ENCODE measurements at regions not wholly inside any gene's neighbourhood (a gene's known extent, or its start where the extent isn't known, plus 50 kb on each side); places are given as distances from the start of the nearest gene placed in this dataset.

DNA sequence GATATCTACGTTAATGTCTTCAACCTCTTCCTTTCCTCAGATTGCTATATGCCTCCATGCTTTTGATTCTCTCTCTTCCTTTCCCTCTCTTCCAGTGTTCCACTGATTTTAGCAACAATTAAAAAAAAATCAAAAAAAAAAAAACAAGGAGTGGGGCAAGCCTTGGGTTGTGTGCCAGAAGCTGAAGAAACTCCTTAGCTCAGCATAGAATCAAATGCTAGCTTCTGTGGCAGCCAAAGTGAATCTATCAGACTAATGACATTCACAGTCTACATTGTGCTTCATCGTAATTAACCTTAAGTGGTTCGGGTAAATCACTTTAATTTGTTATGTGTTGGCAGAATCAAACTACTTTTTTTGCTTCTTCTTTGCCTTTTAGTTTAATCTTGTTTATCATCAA lies 237.3 kb downstream of the TMEM167A start:
- DNase-seq, result no peak

DNA sequence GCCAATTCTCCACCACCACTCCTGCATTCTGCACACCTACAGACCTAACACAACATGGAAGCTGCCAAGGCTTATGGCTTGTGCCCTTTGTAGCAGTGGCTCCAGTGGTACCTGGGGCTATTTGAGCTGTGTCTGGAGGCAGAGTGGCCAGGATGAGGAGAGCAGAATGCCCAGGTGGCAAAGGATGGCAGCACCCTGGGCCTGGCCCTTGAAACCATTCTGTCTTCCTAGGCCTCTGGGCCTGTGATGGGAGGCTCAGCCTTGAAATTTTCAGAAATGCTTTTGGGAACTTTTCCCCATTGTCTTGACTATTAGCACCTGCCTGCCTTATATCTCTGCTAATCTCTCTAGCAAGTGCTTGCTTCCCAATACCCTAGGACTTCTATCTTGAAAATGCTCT lies 241.7 kb downstream of the TMEM167A start:
- DNase-seq, result no peak

DNA sequence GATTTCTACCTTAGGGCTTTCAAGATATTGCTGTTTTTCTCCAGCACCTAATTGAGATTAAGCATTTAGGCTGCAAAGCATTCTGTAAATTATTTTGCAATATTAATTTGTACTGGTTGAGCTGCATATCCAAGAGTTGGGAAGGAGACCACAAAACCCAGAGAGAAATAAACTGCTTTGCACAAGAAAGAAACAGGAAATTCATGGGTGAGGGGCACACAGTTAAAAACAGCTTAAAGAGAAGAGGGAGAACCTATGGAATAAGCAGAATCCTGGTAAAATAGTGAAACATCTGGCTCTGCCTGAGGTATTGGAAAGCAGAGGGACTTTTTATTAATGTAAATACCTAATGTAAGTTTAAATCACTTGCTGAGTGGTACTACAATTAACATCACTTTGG lies 243.0 kb downstream of the TMEM167A start:
- no peak for DNase-seq

DNA sequence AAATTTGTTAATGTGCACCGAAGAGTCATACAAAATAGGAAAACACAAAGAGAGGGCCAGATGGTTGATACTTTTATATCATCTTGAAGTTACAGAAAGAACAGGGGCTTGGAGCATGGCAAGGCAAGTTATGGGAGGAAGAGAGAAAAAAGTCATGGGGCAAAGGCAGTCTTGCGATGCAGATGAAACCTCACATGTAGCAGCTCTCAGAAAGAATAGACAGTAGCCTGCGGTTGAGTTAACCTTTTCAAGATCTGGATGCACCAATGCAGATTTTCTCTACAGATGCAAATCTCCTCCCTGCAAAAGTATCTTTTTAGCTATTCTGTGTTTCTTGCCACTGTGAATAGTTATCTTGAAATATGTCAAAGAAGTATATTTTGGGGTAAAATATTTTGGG lies 243.9 kb downstream of the TMEM167A start:
- no peak for DNase-seq

DNA sequence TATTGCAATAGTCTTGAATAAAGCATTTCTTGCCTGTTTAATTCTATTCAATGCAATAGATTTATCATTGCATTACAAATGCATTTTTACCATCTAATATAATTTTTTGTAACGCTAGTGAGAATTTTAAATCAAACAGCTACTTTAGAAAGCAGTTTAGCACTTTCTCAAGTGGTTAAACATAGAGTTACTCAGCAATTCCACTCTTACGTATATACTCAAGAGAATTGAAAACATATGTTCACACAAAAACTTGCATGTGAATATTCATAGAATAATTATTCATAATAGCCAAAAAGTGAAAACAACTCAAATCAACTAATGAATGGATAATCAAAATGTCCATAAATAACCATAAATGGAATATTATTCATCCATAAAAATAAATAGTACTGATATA lies 244.7 kb downstream of the TMEM167A start:
- no peak for DNase-seq

DNA sequence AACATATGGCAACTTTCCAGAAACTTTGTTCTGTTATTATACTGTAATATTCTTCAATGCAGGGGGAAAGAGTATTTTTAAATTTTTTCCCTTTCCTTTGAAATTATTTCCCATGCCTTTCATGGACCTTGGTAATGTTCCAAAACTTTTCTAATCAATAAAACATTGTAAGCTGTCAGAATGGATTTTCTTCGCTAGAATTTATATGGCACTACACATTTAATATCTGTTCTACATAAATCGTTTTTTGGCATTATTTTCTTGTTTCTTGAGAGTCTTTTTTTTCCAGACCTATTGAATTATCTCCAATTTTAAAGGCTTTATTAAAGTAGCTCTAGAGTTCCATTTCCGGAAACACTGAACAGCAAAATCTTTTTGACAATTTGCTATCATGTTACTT lies 249.0 kb downstream of the TMEM167A start:
- no peak for DNase-seq

DNA sequence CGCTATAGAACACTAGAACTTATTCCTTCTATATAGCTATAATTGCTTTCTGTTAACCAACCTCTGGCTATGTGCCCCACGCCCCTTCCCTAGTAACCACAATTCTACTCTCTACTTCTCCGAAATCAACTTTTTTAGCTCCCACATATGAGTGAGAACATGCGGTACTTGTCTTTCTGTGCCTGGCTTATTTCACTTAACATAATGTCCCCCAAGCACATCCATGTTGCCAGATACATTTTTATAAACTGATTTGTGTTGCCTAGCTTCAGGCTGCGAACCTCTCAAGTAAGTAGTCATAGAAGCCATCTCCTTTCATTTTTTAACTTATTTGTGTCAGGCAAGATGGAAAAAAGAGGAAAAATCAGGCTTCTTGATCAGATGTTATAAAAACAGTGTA lies 249.5 kb downstream of the TMEM167A start:
- no peak for DNase-seq

DNA sequence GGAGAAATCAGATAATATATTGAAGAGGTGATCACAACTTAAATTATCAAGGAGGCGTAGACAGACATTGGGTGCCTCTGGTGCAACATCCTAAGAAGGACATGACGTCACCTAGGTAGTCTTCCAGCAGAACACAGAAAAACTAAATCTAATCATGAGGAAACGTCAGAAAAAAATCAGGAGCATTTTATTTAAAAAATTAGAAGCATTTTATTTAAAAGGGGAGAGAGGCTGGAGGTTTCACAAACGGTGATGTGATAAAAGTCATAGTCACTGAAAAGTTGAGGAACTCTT lies 254.6 kb downstream of the TMEM167A start:
- no peak for DNase-seq

DNA sequence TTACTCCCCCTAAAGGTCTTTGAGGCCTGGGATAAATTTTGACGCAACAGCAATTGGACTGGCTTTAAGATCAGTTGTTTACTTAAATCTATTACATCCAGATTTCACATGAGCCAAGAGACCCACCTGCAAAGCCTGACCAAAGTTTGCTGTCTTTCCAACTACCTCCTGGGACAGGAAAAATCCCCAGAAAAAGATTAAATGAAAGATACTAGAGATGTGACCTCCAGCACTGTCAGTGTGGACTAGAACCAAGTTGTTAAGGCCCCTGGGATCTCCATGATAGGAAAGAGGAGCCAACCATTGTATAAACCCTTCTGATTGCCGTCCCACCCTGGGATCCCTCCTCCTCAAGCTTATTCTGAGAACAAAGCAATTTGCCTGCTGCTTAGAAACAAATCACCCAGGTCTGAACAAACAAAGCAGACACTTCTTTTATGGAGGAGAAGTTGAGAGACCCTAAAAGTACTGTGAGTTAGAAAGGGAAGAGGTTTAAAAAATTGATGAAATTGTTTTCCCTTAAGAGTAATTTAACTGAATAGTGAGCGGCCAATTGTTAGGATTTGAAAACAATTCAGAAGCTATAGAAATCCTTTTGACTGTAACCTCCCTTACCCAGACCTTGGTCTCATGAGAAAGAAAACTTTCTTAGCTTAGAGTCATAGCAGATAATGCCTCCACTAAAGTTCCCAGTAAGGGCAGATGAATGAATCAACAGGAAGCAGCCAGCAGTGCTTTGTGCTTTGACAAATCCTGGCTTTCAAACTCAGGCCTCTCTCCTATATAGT lies 255.2 kb downstream of the TMEM167A start:
- DNase-seq, result no peak

DNA sequence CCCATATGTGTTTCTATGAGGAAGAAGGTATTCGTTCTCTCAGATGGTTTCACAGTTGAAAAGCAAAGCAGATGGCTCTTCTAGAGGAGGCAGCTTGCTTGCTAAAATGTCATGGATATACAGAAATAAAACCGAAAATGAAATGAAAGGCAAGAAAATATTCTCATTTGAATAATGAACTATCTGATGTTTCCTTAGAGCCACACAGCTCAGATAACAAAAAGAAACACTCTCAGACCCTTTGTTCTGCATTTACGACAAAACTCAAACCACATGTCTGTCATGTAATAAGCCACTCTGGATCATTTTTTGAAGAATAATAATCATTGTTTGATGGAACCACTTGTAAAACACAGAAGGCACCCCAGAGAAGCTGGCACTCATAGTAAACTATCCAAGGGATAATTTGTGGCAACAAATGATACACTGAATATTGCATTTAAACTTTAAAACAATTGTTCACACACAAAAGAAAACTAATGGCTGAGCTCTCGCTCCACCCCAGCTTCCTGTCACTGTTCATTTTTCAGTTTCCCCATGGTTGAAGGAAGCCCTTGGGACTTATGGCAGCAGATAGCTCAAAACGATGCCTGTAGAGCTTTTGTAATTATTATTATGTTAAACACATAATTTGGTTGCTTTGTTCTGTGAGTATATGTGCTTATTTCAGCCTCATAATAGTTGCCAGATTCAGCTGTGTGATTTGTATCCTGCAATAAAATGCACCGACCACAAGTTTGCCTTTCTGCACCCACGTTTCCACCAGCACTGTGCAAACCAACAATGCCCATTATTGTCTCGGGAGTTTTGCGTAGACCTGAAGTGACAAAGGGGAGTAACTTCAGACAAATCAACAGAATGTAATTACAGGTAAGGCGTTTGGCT lies 256.0 kb downstream of the TMEM167A start:
- no peak for DNase-seq

DNA sequence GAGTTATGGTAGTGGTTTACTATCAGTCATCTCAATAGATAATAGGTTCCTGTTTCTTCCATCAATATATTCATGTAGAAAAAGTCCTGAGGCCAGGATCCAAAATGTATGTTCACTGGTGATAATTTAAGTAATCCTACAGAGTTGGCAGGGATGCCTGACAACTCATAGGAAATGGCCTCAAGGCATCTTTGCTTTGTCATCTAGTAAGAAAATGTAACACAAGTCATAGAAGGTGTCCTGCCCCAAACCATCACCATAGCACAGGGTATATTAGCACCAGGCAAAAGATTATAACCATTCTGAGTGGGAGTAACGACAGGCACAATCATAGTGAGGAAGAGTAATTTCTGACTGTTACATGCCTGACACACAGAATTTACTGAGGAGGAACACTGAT lies 257.0 kb downstream of the TMEM167A start:
- no peak for DNase-seq

DNA sequence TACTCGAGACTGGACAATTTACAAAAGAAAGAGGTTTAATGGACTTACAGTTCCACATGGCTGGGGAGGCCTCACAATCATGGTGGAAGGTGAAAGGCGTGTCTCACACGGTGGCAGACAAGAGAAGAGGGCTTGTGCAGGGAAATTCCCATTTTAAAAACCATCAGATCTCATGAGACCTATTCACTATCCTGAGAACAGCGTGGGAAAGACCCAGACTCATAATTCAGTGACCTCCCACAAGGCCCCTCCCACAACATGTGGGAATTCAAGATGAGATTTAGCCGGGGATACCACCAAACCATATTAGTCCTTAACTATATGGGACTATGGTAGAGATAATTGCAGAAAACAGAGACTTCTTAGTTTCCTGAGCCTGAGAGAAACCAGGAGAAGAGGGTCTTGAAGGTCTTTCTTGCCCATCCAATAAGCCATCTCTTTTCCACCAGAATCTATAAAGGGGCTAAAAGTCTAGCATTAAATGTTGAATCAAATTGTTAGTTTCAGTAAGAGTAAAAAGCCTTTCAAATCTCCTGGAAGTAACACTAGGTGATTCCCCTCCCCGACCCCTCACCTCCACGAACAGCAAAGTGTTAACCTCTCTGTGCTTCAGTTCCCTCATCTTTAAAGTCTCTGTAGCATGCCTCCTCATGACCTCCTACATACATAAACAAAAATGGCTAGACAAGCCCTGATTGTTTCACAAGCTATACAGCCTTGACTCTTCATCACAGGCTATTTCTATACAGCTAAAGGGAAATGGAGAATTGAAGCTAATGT lies 259.1 kb downstream of the TMEM167A start:
- no peak for DNase-seq

DNA sequence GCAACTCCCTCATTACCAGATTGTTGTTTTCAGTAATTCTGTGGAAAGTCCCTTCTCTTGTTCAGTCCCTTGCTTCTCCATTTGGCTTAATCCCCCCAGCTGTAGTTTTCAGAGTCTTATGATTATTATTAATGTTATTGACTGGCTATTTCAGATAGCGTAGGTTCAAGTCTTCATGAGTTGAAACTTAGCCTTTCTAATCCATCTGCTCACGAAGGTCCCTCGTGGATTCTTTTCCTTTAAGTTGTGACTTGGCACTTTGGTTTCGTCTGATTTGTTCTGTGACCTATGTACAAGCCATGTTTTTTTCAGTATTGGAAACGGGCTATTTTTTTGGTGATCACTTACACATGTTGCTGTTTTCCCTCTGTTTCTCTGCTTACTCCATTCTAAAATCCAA lies 260.3 kb downstream of the TMEM167A start:
- DNase-seq, result no peak

DNA sequence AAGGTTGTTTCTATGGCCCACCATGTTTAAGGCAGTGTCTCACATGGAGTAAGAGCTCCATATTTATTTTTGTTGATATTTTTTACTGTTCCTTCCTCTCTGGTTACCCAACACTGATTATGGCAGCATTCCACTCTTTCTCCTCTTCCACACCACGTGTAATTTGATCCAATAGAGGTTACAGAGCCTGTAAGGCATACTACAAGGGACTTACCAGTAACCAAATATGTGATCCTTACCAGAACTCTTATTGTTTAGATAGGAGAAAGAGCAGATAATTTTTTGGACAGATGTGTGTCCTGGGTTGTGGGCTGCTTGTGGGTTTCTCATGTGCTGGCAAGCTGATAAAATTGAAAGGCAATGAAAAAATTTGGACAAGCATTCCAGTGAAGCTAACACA lies 261.3 kb downstream of the TMEM167A start:
- DNase-seq, result no peak

DNA sequence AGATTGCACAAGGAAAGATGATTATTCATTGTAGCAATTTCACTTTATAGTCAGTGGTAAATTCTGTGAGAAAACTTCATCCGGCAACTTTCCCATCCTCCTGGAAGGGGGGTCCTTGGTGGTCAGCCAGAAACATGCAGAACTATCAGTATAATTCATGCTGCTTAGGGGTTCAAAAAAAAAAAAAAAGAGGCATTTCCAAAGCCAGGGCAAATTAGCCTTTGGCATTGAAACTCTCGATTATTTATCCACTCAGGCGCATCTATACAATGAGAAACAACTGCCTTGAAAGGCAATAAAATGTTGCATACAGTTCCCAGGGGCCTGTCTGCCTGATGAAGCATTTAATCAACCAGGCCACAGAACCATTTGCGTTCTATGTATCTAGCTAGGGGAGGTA lies 263.3 kb downstream of the TMEM167A start:
- no peak for DNase-seq

DNA sequence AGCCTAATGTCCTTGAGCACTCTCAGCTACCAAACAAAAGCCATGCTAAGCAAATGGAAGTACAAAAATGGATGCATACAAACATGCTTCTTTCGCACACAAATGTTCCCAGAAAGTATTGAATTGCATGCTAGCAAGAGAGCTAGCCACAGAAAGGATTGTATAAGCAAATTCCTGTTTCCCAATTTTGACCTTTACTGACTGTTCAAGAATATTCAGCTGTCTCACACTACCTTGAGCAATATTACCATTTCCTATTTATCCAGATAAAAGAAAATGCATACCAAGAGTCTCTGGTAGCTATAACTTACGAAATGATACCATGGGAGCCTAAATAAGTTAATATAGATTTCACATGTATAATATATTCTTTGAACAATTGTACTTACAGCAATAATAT lies 264.6 kb downstream of the TMEM167A start:
- no peak for DNase-seq

DNA sequence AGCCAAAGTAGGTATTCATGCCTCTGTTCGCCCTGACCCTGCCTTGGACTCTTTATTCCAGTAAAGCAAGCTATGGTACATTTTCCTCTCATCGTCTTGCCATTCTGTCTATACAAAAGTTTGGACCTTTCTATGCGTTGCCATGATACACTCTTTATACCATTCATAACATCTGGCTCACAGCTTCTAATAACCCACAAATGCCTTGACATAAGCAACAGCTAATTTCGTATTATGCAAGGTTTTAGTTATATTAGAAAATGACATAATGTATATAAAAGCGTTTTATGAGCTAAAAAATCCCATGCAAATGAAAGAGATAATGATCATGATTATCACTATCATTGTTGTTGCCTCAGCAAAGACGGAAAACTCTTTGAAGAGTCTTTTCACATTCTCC lies 265.7 kb downstream of the TMEM167A start:
- no peak for DNase-seq

DNA sequence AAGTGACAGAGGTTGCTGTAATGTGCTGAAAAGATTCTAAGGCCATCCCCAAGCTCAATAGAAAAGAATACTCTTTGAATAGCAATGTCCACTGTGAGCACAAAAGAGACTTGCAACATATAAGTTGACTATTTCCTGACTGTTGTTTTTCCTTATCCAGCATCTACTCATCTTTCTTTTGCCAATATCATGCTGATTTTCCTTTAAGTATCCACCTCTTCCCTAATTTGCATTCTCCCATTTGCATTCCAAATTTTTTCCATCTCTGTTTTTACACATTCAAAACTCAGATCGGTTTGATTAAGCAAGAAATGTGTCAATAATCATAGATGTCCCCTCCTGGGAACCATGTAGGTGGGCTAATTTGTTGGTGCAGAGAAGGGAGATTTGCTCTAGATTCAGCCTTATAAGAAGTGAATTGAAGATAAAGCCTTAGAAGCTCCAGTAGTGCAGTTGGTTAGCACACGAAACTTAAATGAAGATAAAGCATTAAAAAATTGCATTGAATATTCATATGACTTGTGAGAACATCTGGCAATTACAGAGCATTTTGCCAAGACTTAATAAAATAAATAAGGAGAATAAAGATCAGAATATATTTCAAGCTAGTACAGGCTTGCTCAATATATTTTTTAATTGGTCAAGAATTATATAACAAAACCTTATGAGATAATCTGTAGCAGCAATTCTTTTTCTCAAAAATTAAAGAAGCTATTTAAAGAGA lies 267.6 kb downstream of the TMEM167A start:
- DNase-seq, result no peak

DNA sequence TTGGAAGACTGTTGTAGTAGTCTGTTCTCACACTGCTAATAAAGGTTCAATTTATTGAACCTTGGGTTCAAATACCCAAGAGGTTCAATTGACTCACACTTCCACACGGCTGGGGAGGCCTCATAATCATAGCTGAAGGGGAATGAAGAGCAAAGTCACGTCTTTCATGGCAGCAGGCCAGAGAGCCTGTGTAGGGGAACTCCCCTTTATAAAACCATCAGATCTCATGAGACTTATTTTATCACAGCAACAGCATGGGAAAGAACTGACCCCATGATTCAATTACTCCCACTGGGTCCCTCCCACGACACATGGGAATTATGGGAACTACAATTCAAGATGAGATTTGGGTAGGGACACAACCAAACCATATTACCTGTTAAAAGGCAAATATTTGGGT lies 268.2 kb downstream of the TMEM167A start:
- DNase-seq, result no peak

DNA sequence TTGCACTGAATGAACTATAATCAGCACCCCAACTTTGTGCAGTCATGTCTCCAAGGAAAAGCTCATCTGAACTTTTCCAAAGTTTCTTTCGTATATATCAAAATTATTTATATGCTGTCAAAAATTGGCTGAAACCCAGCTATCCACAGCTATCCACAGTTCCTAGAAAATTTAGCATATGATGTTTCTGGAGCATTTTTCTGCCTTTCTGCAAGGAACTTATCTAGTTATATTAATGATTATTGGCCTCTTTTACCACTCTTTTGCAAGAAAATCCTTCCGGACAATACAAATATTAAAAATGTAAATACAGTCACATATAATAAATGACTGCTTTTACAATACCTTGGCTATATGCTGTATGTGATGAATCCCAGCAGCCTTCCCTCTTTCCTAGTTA lies 270.2 kb downstream of the TMEM167A start:
- DNase-seq, result no peak

DNA sequence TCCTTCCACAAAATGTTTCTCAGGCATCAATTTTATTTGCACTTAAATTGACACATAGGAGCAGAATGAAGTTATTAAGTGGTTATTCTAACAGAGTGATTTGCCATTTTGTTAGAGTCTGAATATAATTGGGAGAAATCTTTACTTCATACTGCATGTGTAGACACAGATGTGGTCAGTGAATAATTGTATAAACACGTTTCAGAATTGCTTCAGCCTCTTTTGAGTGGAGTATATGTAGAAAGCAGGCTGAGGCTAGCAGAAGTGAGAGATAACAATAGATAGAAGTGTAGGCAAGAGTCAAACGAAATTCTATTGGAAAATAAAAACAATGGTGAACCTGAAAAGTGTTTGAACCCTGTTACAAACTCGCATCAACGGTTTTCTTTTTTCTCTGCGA lies 270.7 kb downstream of the TMEM167A start:
- no peak for DNase-seq

DNA sequence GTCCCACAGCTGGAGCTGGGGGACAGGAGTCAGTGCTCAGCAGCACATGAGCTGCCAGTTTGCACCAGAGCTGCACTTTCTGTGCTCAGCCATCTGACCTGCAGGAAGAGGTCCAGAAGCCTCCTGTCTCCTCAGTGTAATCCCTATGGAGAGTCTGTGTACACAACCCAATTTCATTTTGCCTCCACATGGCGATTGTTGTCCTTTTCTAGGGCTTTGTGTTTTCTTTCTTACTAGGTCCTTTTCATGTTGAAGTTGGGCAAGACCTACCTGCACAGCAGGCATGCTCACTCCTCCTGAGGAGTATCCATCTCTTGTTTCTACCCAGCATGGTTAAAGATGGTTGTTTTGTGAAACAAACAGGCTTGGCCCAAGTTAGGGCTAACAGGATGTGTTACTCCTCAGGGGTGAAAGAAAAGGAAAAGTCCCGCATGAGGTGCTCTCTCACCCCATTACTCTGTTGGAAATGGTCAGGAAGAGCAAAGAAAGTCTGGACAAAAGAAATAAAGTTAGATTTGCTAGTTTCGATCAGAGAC lies 273.0 kb downstream of the TMEM167A start:
- no peak for DNase-seq

DNA sequence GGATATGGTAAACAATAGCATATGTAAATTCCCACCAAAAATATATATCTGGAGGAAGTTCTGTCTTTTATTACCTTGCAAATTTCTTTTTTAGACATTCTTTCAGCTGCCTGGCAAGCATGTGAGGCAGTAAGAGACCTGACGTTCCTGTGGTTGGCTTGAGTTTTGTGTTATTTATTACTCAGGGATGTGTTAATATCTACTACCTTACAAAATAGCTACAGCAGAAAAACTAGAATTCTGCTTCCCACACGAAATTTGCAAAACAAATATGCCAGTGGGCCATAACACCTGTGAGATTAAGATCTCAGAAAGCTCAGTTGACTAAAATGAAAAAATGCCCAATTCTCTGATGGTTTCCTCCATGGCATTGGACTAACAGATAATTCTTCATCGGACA lies 274.2 kb downstream of the TMEM167A start:
- no peak for DNase-seq

All from CD4-positive, alpha-beta T cell treated with Interleukin-6 for 4 hours (primary cell).